Activated CD4-positive, alpha-beta T cell treated with anti-CD3 and anti-CD28 coated beads, Interleukin-2, amount 50 U/mL, for 16 hours (primary cell): ENCODE measurements at regions not wholly inside any gene's neighbourhood (a gene's known extent, or its start where the extent isn't known, plus 50 kb on each side); places are given as distances from the start of the nearest gene placed in this dataset.
A peak's percentile ranks its signal among the peaks of the same experiment; 100 is the strongest.
"Not testable (repeated sequence)": the region's sequence is repeated elsewhere in the genome, so short reads cannot be mapped to it uniquely, and the experiment has no call there.

ENCODE experiments used
- DNase-seq: peaks from one replicate; pipeline ENCODE4 v3.0.0-alpha.2; 2020

DNA sequence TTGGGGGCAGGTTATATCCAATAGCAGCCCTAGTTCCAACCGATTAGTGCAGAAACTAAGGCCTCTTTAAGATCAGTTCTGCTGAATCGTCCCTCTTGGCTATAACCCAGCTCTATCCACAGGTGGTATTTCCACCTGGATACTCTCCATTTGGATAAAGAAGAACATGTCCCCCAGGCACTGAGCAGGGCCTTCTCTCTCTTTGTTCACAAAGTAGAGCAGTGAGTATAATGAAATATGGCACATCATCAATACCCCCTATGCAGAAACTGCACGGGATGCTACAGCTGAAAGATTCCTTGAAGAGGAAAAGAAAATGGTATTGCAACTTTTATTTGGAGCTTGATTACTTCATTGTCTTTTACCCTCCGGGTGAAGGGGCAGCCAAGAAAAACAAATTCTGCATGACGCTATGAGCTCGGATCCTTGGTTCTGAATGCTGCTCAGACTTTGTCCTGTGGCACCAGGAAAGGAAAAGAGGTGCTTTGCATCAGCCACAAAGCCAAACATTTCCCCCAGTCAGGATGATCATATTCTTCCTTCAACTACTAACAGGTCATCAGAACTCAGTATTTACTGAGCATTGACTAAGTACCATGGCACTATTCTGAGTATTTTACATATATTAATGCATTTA is 399.7 kb downstream of the NPIPA8 start:
- no peak for DNase-seq

- no peak for DNase-seq
These were observed 406.3 kb downstream of the NPIPA8 start for GRCh38 chr16:17930280-17930679.

- no peak for DNase-seq
These were observed 409.6 kb downstream of the NPIPA8 start for GRCh38 chr16:17926866-17927399.

GRCh38 chr16:17926461-17926860 is 410.1 kb downstream of the NPIPA8 start:
- DNase-seq = no peak

GRCh38 chr16:17925761-17926160 is 410.8 kb downstream of the NPIPA8 start:
- no peak for DNase-seq

- DNase-seq = peak; percentile 58
These were observed 415.1 kb downstream of the NPIPA8 start for GRCh38 chr16:17921357-17921978.

DNA sequence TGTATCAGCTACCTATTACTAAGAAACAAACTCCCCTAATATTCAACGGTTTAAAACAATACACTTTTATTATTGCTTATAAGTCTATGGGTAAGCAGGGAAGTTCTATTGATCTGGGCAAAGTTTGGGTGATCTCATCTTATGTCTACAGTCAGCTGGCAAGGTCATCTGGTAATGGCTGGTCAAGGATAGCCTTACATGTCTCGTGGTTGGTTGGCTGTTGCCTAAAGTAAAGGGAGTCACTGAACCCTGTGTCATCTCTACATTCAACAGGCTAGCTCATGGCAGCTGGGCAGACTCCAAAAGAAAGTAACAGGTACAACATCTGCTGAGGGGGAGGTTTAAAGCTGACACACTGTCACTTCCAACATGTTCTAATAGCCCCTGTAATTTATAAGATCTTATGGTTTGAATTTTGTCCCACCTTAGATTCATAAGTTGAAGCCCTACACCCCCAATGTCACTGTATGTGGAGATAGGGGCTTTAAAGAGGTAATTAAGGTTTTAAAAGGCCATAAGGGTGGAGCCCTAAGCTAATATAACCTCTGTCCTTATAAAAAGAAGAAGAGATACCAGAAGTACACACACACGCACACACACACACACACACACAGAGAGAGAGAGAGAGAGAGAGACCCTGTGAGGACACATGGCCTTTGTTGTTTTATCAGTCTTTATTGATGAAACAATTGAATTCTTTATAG is 419.1 kb downstream of the NPIPA8 start:
- no peak for DNase-seq

DNA sequence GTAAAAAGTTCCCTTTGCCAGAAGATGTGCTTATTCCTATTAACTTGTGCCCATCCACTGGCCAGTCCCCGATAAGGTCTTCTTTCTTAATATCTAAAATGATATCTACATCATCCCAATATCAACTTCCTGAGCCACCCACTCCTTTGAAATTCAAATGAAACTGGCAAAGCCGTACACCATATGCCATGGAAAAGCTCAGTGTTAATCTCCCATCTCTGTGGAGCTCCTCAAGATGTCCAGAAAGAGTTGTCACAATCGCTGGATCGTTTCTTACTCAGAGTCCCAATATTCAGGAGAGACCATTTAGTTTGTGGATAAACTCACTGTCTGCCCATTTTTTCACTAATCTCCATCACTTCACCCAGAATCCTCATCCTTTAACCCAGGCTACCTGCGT is 420.7 kb downstream of the NPIPA8 start:
- DNase-seq = no peak

DNA sequence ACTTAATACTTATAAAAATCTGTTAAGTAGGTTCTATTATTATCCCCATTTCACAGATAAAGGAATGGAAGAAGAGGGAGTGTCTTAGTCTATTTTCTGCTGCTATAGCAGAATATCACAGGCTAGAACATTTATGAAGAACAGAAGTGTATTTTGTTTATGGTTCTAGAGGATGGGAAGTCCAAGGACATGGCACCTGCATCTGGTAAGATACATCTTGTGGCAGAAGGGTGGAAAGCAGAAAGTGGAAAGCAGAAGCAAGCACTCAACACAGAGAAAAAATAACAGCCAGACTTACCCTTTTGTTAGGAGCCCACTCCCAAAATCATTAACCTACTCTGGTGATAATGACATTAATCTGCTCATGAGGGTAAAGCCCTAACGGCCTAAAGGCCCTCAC is 422.4 kb downstream of the NPIPA8 start:
- no peak for DNase-seq

GRCh38 chr16:17911578-17911977 is 425.0 kb downstream of the NPIPA8 start:
- not testable (repeated sequence) for DNase-seq

DNA sequence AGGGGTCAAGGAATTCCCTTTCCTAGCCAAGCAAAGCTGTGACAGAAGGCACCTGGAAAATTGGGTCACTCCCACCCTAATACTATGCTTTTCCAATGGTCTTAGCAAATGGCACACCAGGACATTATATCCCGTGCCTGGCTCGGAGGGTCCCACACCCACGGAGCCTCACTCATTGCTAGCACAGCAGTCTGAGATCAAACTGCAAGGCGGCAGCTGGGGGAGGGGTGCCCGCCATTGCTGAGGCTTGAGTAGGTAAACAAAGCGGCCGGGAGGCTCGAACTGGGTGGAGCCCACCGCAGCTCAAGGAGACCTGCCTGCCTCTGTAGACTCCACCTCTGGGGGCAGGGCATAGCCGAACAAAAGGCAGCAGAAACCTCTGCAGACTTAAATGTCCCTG is 429.9 kb downstream of the NPIPA8 start:
- not testable (repeated sequence) for DNase-seq

DNA sequence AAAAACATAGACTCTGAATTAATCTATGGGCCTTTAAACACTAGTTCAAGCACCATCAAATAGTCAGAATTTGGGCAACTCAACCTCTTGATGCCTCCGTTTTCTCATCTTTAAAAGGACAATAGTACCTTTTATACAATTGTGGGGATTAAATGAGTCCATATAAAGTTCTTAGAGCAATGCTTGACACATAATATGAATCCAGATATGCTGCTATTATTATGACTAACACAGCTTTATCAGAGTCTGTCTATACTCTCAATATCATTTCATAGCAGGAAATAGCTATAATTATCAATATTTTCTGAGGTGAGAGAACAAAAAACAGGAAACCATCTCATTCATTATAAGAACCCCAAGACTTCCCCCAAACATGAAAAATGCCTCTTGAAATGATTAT is 430.5 kb upstream of the XYLT1 start:
- DNase-seq = no peak

DNA sequence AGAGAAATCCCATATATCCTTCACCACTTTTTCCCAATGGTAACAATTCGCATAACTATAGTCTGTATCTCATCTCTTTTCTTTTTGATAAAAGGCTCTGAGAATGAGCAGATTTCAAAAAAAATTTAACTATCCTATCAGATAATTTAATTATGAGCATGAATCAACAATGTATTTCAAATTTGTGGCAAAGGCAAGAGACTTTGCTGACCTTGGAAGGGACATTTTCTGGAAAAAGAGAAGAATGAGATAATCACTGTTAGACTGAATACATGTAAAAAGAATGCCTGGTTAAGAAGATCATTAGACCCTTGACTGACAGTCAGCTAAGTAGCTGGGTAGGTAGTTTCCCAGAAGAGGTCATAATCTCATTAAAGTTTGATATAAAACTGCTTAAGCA is 428.4 kb upstream of the XYLT1 start:
- no peak for DNase-seq

DNA sequence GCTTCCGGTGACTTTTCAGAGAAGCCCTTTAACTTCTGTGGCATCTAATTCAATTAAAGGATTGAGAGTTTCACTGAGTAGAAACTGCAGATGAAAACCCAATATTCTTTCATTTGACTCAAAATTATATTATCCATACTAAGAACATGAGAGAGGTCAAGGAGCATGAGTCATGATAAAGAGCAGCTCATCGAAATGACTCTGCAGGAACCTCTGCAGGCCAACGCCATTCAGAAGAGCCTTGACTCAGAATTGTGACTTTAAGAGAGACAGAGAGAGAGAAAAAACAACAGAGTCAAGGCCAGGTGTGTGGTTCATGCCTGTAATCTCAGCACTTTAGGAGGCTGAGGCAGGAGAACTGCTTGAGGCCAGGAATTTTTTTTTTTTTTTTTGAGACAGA is 417.2 kb upstream of the XYLT1 start:
- peak; percentile 23 for DNase-seq

DNA sequence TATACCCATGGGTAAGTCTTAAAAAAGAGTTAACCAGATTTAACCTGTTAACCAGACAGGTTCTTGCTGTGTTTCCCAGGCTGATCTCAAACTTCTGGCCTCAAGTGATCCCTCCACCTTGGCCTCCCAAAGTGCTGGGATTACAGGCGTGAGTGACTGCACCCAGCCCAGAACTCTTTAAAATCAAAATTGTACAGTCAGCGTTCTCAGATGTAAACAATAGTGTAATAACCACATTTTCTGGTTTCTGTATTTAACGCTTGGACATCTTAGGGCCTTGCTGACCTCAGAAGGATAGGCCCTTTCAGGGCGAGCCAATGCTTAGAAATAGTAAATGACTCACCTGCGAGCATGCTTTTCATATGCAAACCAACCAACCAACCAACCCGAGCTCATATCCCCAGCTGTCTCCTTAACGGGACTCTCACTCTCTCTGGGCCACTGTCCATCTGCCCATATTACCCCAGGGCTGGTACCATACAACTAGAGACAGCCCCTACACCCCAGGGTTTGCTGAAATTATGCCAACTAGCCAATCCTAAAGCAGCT is 415.0 kb upstream of the XYLT1 start:
- DNase-seq = no peak

GRCh38 chr16:17877821-17878360 is 407.1 kb upstream of the XYLT1 start:
- no peak for DNase-seq

DNA sequence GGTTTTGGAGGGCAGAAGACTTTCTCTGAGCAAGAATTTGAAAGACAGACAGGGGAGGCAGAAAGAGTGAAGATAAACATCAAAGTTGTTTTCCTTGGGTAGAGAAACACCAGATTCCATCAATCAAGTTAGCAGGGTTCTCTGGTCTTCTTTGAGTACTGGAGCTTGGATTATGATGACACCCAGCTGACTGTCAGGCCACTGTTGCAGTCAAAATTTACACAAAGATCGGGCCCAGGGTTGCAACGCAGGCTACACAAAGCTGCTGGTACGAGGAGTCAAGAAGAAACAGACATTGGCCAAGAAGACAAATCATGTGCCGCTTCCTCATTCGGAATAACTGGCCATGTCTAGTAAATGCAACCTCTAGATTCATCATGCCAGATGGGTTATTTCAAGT is 396.2 kb upstream of the XYLT1 start:
- DNase-seq = no peak

DNA sequence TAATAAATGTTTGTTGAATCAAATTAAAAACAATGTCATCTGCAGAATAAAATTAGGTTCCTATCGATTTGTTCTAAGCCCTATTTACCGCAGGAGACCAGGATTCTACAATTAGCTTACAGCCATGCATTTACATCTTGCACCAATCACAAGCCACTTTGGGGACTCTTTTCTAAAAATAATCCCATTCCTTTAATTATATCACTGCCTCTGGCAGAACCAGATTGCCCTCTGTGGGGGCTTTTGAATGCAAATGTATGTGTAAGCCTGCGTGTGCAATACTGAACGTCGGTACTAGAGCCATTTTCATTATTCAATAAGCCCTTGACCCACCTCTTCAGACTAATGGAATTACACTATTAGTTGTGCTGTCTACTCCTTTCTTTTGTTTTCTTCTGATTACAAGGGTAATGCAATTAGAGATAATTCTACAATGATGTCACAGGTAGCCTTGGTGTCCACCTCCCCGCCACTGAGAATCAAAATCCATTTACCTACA is 391.3 kb upstream of the XYLT1 start:
- DNase-seq = no peak

DNA sequence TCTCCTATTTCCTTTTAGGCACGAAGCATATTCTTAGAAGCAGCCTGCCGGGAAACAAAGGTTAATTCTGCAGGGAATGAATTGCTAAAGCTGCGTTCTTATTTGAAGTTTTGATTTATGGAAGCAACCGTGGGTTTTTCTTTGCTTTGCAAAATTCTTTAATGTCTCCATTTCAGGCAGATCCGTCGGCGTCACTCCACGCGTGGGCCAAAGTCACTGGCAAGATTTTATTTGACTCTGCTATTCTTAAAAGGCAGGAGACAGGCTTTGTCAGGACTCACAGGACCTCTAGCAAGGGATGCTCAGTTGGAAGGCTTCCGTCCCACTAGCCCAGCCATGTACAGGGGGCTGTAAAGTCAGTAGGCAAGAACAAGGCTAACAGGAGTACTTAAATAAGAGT is 387.3 kb upstream of the XYLT1 start:
- DNase-seq = no peak

DNA sequence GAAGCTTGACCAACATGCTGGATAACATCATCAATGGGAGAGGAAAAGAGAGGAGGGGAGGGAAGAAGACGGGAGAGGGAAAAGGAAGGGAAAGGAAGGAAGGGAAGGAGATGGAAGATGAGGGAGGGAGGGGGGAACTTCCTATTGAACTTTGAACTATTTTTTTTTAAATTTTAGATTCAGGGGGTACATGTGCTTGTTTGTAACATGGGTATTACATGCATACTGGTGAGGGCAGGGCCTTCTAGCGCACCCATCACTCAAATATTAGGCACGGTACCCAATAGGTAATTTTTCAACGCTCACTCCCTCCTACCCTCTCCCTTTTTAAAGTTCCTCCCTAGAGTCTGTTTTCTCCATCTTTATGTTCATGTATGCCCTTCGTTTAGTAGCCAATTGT is 383.2 kb upstream of the XYLT1 start:
- DNase-seq = no peak

DNA sequence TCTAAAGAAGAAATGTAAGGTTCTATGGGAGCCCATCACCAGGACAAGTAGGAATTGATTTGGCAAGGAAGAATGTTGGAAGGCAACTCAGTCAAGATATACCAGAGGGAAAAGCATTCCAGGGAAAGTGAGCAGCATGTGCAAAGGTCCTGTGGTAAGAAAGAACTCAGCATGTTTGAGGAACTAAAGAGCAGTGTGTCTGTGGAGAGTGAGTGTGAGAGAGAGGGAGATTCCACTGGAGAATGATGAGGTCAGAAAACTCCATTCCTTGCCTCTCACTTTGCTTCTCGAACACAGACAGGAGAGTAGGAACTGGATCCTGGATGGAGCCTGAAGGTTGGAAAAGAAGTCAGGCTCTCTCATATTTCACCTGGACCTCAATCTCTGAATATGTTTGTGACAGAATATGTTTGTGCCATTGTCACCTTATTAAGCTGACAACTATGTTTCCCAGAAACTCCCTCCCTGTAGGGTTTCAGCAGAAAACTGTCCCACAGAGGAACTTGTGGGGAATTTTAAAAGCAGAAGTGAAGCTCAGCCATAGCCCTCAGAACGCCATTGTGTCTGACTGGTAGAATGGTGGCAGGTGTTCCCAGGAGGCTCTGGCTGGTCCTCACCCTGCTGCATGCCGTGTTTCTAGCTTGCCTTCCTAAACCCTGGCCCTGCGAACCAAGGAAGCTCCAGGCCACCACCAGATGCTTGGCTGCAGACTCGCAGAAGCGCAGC is 382.4 kb upstream of the XYLT1 start:
- no peak for DNase-seq

DNA sequence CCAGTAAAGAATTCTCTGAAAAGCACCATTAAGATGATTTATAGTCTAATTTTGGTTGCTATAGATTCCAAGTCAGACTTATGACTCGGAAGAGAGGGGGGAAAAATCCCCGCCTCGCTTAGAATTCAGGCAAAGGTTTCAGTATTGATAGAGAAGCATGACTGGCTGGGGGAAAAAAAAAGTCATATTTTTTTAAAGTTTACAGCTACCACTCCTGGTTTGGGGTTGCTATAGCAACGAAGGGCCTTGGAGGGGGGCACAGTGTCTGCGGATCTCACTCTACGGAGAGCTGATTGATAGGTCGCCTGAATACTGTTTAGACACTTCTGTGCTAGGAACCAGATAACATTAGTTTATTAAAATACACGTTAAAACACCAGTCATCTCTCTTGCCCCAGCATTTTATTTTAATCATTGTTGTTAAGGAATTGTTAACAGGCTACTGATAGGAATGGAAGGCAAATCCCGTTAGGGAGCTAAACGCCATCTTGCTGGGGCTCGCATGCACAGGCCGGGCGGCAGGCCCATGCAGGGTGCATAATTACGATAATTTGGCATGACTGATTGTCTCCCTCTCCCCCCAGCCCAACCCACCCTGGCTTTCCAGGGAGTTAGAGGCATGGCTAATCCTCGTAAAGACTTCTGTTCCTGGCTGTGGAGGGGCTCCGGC is 380.0 kb upstream of the XYLT1 start:
- DNase-seq = no peak
